NT2/D1 (cell line): ENCODE measurements at regions not wholly inside any gene's neighbourhood (a gene's known extent, or its start where the extent isn't known, plus 50 kb on each side); places are given as distances from the start of the nearest gene placed in this dataset.

Source experiments
- YY1 ChIP-seq: IDR thresholded peaks from 2 replicates; pipeline ENCODE4 v1.6.1; 2011; ENCODE audit not compliant: insufficient read length, insufficient read depth
- ZNF274 ChIP-seq: IDR thresholded peaks from 2 replicates; pipeline ENCODE4 v1.6.1; 2011; ENCODE audit warnings: mild to moderate bottlenecking, low read depth, low read length

- TF ChIP-seq ZNF274 (no peak), YY1 (no peak)
Observed at GRCh38 chr2:171625006-171625405, 62.3 kb upstream of the DYNC1I2 start.
